Psoas muscle (tissue), 7 donors: ENCODE measurements at regions not wholly inside any gene's neighbourhood (a gene's known extent, or its start where the extent isn't known, plus 50 kb on each side); places are given as distances from the start of the nearest gene placed in this dataset.

ENCODE experiments used
- ATAC-seq, 4 donors: fragments of 200-7000 bp; cut with Tn5 transposase; one replicate each; pipeline ENCODE4 v1.9.1; 2020; ENCODE audit warnings: moderate library complexity in 3 of 4, mild to moderate bottlenecking in 2 of 4
- DNase-seq, 2 donors: peaks; one replicate each; pipeline ENCODE4 v3.0.0-alpha.2; 2020
- H3K27ac ChIP-seq: fragments of 200-600 bp; one replicate; pipeline ENCODE4 v1.8.0; 2022
- H3K27me3 ChIP-seq, 3 donors: fragments of 200-600 bp in 1 of 3; one replicate each; pipeline versions ENCODE4 v1.6.1 to v1.8.0; 2013 to 2022; ENCODE audit warnings: low read length in 2 of 3, mild to moderate bottlenecking in 2 of 3, moderate library complexity in 1 of 3; ENCODE audit not compliant: insufficient read depth in 3 of 3
- H3K36me3 ChIP-seq, 2 donors: fragments of 200-600 bp in 1 of 2; one replicate each; pipeline versions ENCODE4 v1.6.1 to v1.8.0; 2013 to 2022; ENCODE audit warnings: low read depth in 1 of 2, mild to moderate bottlenecking in 1 of 2, moderate library complexity in 1 of 2; ENCODE audit not compliant: insufficient read depth in 1 of 2
- H3K4me1 ChIP-seq: fragments of 200-600 bp; one replicate; pipeline ENCODE4 v1.8.0; 2022
- H3K4me3 ChIP-seq: fragments of 200-600 bp; one replicate; pipeline ENCODE4 v1.8.0; 2022; ENCODE audit warnings: mild to moderate bottlenecking
- H3K9me3 ChIP-seq: fragments of 200-600 bp; one replicate; pipeline ENCODE4 v1.8.0; 2022
- CTCF ChIP-seq: fragments of 200-600 bp; IDR thresholded peaks from one replicate; pipeline ENCODE4 v1.8.0; 2022; ENCODE audit warnings: antibody characterized with exemption
- WGBS, 3 donors: extraction: QIAGEN DNeasy Blood & Tissue Kit; methylation state at CpG; one replicate each; pipeline versions ENCODE4 v1.1.6 to v1.1.7; 2013; 5-methylcytosine and 5-hydroxymethylcytosine counted together
- intact Hi-C, 2 donors: fragments of 100-400 bp; cut with DNase I; formaldehyde crosslinking; loops; one replicate each; pipeline versions ENCODE4 v1.11.0 to v1.14.2; 2022
- donor health status: healthy with polysubstance abuse.
- donor health status: DM: no; HTN: no; CAD: no; lungs with moderate emphysema.
- donor health status: Bipolar disorder and iron deficiency.
- donor health status: healthy.
- donor health status: DM: yes; HTN: yes; CAD: no.
- donor health status: DM: no; HTN: no; CAD: no.
- donor health status: DM: yes; HTN: yes; CAD: no.

- intact Hi-C loops: loop anchor here in 1 of 2 donors (5.0 kb wide), 1 partner anchor 1141 kb away; no protein-coding TSS in a partner anchor
- WGBS, 3 donors: 37 to 73% (median 48%) methylated on average over 3 of the region's 3 CpGs
- no peak for ATAC-seq
- H3K4me3 ChIP-seq: no peak overlapping the region
- DNase-seq: no peak
- no peak for TF ChIP-seq CTCF
- H3K36me3 ChIP-seq: no peaks in the 10 kb centered on the region
- no peaks in the 10 kb centered on the region for H3K27me3 ChIP-seq
- no peaks in the 10 kb centered on the region for H3K4me1 ChIP-seq
- no peaks in the 10 kb centered on the region for H3K9me3 ChIP-seq
- H3K27ac ChIP-seq: no peak overlapping the region
Measured at GRCh38 chr7:9863545-9863944, 1110.1 kb upstream of the PHF14 start.

- no peaks in the 10 kb centered on the region for H3K27me3 ChIP-seq
- DNase-seq (no peak), ATAC-seq (no peak)
- H3K36me3 ChIP-seq: no peaks in the 10 kb centered on the region
- H3K4me1 ChIP-seq: no peaks in the 10 kb centered on the region
- no peak for TF ChIP-seq CTCF
- intact Hi-C loops: no loop called here
- H3K9me3 ChIP-seq: no peaks in the 10 kb centered on the region
- 32 to 45% (median 41%) methylated on average over 1 of the region's 1 CpG for WGBS, 3 donors
- H3K4me3 ChIP-seq: no peak overlapping the region
- H3K27ac ChIP-seq: no peak overlapping the region
Measured at GRCh38 chr7:9869151-9869550, 1104.5 kb upstream of the PHF14 start.

GRCh38 chr7:9869566-9869965 lies 1104.1 kb upstream of the PHF14 start:
- H3K4me3 ChIP-seq: no peak overlapping the region
- 87 to 91% (median 89%) methylated on average over 2 of the region's 2 CpGs for WGBS, 3 donors
- intact Hi-C loops: no loop called here

DNA sequence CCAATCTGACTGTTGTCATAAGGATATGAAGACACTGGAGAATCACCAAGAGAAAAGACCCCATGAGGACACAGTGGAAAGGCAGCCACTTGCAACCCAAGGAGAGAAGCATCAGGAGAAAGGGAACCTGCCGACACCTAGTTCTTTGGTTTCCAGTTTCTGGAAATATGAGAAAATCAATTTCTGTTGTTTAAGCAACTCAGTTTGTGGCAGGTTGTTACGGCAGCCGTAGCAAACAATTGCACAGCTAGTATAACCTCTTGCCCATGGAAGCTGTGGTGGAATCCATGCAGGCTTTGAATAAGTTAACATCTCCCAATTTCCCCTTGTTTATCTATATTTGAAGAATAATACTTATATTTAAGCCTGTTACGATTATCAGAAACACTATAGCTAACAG lies 1103.0 kb upstream of the PHF14 start:
- intact Hi-C loops: no loop called here
- WGBS, 3 donors: 78 to 88% (median 86%) methylated on average over 4 of the region's 4 CpGs
- Histone ChIP-seq H3K36me3 (no peaks in the 10 kb centered on the region), H3K27me3 (no peaks in the 10 kb centered on the region), H3K4me1 (no peaks in the 10 kb centered on the region), H3K27ac (no peak overlapping the region), H3K9me3 (peaks cover 3% of the 10 kb centered on the region), H3K4me3 (no peak overlapping the region)
- no peak for DNase-seq
- TF ChIP-seq CTCF: no peak
- ATAC-seq: no peak

More at GRCh38 chr7:9869566-9869965, 1104.1 kb upstream of the PHF14 start:
- Histone ChIP-seq H3K9me3 (no peaks in the 10 kb centered on the region), H3K36me3 (no peaks in the 10 kb centered on the region), H3K27ac (no peak overlapping the region), H3K27me3 (no peaks in the 10 kb centered on the region), H3K4me1 (no peaks in the 10 kb centered on the region)
- DNase-seq (no peak), ATAC-seq (no peak)
- no peak for TF ChIP-seq CTCF

- Histone ChIP-seq H3K9me3 (peaks cover 3% of the 10 kb centered on the region), H3K4me1 (no peaks in the 10 kb centered on the region), H3K4me3 (no peak overlapping the region), H3K27ac (no peak overlapping the region), H3K27me3 (no peaks in the 10 kb centered on the region), H3K36me3 (no peaks in the 10 kb centered on the region)
- ATAC-seq (no peak), DNase-seq (no peak)
- TF ChIP-seq CTCF: no peak
- 92 to 98% (median 96%) methylated on average over 1 of the region's 1 CpG for WGBS, 3 donors
- intact Hi-C loops: no loop called here
Measured at GRCh38 chr7:9874182-9874581, 1099.5 kb upstream of the PHF14 start.
